Fibroblast of lung (primary cell): ENCODE measurements at regions not wholly inside any gene's neighbourhood (a gene's known extent, or its start where the extent isn't known, plus 50 kb on each side); places are given as distances from the start of the nearest gene placed in this dataset.

Experiments used
- CTCF ChIP-seq, 2 donors: IDR thresholded peaks in 1 of 2; conservative IDR thresholded peaks in 1 of 2; 1 replicate in 1 of 2; 2 replicates in 1 of 2; pipeline ENCODE4 v1.5.1; 2011 to 2012; ENCODE audit warnings: low read length in 2 of 2, control low read depth in 1 of 2, inconsistent platforms in 1 of 2, low read depth in 1 of 2, mild to moderate bottlenecking in 1 of 2
- EZH2 ChIP-seq: IDR thresholded peaks from 2 replicates; pipeline ENCODE4 v1.5.1; 2012; ENCODE audit warnings: low read length, control low read depth, mild to moderate bottlenecking; ENCODE audit errors: missing control alignments

- no peak for TF ChIP-seq CTCF (conservative IDR thresholded peaks at IDR 0.05 in 1 of 2, IDR thresholded peaks at IDR 0.05 in 1 of 2; ENCODE audit: low read depth in 1 of 2, low read length in 2 of 2)
- TF ChIP-seq EZH2, result no peak
Observed at GRCh38 chr1:30541721-30542485, 181.5 kb downstream of the MATN1 start.
